Common myeloid progenitor, CD34-positive (primary cell): ENCODE measurements at regions not wholly inside any gene's neighbourhood (a gene's known extent, or its start where the extent isn't known, plus 50 kb on each side); places are given as distances from the start of the nearest gene placed in this dataset.

Experiments used
- CTCF ChIA-PET: fragments of 350-600 bp; sonication (Branson Sonifier 250); formaldehyde crosslinking; loops from one replicate; lab custom pipeline; 2021; ENCODE audit warnings: antibody characterized with exemption; lab: Charles Lee
- POLR2A ChIA-PET: fragments of 350-600 bp; sonication (Branson Sonifier 250); formaldehyde crosslinking; loops from one replicate; lab custom pipeline; 2021; ENCODE audit warnings: antibody characterized with exemption; lab: Charles Lee
- DNase-seq, 3 donors: peaks; one replicate each; pipeline versions ENCODE4 v3.0.0 to v3.0.0-alpha.2; 2013
- H3K27ac ChIP-seq, 2 experiments: 1 replicate in 1 of 2; 2 replicates in 1 of 2; pipeline ENCODE4 v1.7.0; 2013; ENCODE audit warnings: inconsistent platforms in 2 of 2, low read length in 2 of 2, mild to moderate bottlenecking in 2 of 2, low read depth in 1 of 2, moderate library complexity in 1 of 2; ENCODE audit not compliant: severe bottlenecking in 2 of 2, insufficient read depth in 1 of 2, poor library complexity in 1 of 2
- H3K27me3 ChIP-seq, 5 experiments: replicated peaks in 2 of 5; 1 replicate in 3 of 5; 2 replicates in 2 of 5; pipeline versions ENCODE4 v1.6.1 to v1.7.0; 2013; ENCODE audit warnings: low read length in 4 of 5, mild to moderate bottlenecking in 2 of 5, moderate library complexity in 2 of 5, inconsistent platforms in 1 of 5; ENCODE audit not compliant: insufficient read depth in 5 of 5, control insufficient read depth in 4 of 5
- H3K36me3 ChIP-seq, 4 experiments: 1 replicate in 2 of 4; 2 replicates in 2 of 4; pipeline versions ENCODE4 v1.6.1 to v1.7.0; 2013; ENCODE audit warnings: low read length in 3 of 4, control low read depth in 1 of 4, mild to moderate bottlenecking in 1 of 4; ENCODE audit not compliant: control insufficient read depth in 4 of 4, insufficient read depth in 4 of 4
- H3K4me1 ChIP-seq, 4 experiments: 1 replicate in 3 of 4; 2 replicates in 1 of 4; pipeline versions ENCODE4 v1.6.1 to v1.7.1; 2013; ENCODE audit warnings: low read length in 3 of 4, mild to moderate bottlenecking in 3 of 4, control low read depth in 1 of 4, inconsistent platforms in 1 of 4, moderate library complexity in 1 of 4; ENCODE audit not compliant: control insufficient read depth in 4 of 4, insufficient read depth in 4 of 4; ENCODE audit errors: control extremely low read depth in 1 of 4
- H3K4me3 ChIP-seq, 7 experiments: 1 replicate in 4 of 7; 2 replicates in 3 of 7; pipeline versions ENCODE4 v1.5.1 to v1.7.0; 2013; ENCODE audit warnings: mild to moderate bottlenecking in 7 of 7, low read length in 6 of 7, moderate library complexity in 6 of 7, inconsistent platforms in 2 of 7, low read depth in 2 of 7, control low read depth in 1 of 7; ENCODE audit not compliant: insufficient read depth in 4 of 7, control insufficient read depth in 1 of 7; ENCODE audit errors: extremely low read depth in 1 of 7
- H3K9me3 ChIP-seq, 5 experiments: 1 replicate in 4 of 5; 2 replicates in 1 of 5; pipeline versions ENCODE4 v1.6.1 to v1.7.1; 2013; ENCODE audit warnings: low read length in 4 of 5, mild to moderate bottlenecking in 2 of 5, inconsistent platforms in 1 of 5, low read depth in 1 of 5, moderate library complexity in 1 of 5; ENCODE audit not compliant: control insufficient read depth in 4 of 5, insufficient read depth in 2 of 5; ENCODE audit errors: control extremely low read depth in 1 of 5
- WGBS: methylation state at CpG from one replicate; pipeline ENCODE4 v1.1.5; 2013; ENCODE audit not compliant: insufficient coverage; 5-methylcytosine and 5-hydroxymethylcytosine counted together

DNA sequence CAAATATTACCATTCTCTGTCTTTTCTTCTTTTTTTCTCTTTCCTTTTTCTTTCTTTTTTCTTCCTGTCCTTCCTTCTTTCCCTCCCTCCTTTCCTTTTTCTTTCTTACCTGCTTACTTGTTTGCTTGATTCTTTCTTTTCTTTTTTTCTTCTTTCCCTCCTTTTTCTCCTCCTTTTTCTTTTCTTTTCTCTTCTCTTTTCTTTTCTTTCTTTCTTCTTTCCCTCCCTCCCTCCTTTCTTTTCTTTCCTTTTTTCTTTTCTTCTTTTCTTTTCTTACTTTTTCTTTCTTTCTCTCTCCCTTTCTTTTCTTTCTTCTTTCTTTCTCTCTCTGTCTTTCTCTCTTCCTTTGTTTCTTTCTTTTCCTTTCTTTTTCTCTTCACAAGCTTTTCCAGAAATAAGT is 697.4 kb upstream of the ADGRL3 start:
- H3K27me3 ChIP-seq, result no peaks in the 10 kb centered on the region
- H3K4me3 ChIP-seq, result no peak overlapping the region
- no peaks in the 10 kb centered on the region for H3K4me1 ChIP-seq
- ChIA-PET CTCF (no interaction called here), POLR2A (no interaction called here)
- no peak for DNase-seq
- H3K9me3 ChIP-seq, result peaks cover 0 to 2% (median 0%) of the 10 kb centered on the region in 5 experiments
- H3K27ac ChIP-seq, result no peak overlapping the region
- H3K36me3 ChIP-seq, result no peaks in the 10 kb centered on the region

DNA sequence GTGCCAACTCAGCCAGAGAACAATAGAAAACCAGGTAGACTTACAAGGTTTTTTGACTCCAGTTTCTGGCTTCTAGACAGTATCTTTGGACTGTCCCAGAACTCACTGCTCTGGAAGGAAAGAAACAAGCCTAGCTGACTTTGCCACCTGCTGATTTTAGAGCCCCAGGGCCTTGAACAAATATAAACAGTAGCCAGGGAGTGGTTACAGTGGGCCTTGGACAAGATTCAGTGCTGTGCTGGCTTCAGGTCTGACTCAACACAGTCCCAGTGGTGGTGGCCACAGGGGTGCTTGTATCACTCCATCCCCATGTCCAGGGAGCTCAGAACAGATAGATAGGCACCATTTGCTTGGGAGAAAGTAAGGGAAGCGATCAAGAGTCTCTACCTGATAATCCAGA is 694.1 kb upstream of the ADGRL3 start:
- 83% methylated on average over 1 of the region's 1 CpG for WGBS
- Histone ChIP-seq H3K4me1 (no peaks in the 10 kb centered on the region), H3K4me3 (no peak overlapping the region), H3K27ac (no peak overlapping the region), H3K36me3 (no peaks in the 10 kb centered on the region), H3K9me3 (peaks cover 0 to 2% (median 0%) of the 10 kb centered on the region in 5 experiments), H3K27me3 (no peaks in the 10 kb centered on the region)
- no peak for DNase-seq
- POLR2A ChIA-PET, result no interaction called here
- CTCF ChIA-PET, result no interaction called here

DNA sequence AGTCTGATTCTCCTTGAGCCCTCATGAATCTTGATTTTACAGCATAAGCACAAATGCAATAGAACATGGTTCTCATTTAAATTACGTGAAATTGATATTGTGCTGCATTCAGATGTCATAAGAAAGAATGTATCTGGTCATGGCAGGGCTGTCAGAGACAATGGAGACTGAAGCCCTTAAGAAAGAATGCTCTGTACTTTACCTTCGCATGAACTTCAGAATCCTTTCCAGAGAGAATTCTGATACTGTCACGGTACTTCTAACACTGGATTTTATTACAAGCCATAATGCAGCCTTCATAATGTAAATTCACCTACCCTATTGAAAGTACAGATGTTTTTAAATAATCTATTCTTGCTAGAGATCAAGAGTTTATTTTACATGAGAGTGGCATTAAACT is 677.9 kb upstream of the ADGRL3 start:
- POLR2A ChIA-PET, result no interaction called here

DNA sequence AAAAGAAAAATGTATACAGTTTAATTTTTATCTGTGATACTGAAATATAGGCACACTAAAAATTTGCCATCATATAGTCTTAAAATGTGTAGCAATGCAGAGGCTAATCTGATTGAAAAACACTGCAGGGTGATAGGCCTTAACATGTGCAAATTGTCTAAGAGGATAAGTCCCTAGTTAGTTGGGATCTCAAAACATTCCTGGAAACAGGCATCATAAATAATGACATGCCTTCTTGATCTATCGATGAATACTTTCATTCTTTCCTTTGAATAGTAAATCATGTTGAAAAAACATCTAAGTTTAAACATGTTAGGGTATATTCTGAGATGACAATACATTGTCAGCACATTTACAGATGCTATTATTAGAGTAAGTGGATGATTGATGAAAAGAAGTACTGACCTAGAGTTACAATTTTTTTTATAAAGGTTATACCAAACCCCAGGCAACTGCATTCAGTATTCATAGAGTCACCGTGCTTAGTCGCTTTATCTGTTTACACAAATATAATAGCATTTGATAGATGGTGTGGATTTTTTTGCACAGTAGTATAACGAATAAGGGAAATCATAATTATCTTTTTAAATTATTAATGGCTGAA is 668.2 kb upstream of the ADGRL3 start:
- CTCF ChIA-PET, result no interaction called here
- WGBS, result no CpG with 5 or more reads among the region's 4 CpGs

More for the DNA sequence above, 677.9 kb upstream of the ADGRL3 start:
- no peaks in the 10 kb centered on the region for H3K27me3 ChIP-seq
- no peaks in the 10 kb centered on the region for H3K36me3 ChIP-seq
- CTCF ChIA-PET, result no interaction called here
- no peaks in the 10 kb centered on the region for H3K4me1 ChIP-seq
- H3K9me3 ChIP-seq, result no peaks in the 10 kb centered on the region
- H3K4me3 ChIP-seq, result no peak overlapping the region
- H3K27ac ChIP-seq, result no peak overlapping the region
- DNase-seq, result no peak
- 90% methylated on average over 2 of the region's 3 CpGs for WGBS

DNA sequence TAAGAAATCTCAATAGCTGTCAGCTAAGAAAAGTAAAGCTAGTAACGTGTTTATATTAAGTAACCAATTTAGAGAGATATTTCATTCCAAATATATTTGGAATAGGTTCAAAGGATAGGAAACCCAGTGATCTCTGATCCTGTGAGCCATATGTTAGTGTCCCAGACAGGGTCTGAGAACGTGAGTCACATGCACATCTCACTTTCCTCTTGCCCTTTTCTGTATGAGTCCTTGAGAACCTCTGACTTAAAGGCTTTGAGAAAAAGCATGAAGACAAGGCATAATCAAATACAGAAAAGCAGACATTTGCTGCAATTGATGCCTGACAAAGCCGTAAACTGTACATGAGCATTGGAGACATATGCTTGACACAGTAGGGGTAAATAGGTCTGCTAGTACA is 655.1 kb upstream of the ADGRL3 start:
- WGBS, result 94% methylated on average over 2 of the region's 3 CpGs
- Histone ChIP-seq H3K27me3 (no peaks in the 10 kb centered on the region), H3K4me3 (no peak overlapping the region), H3K4me1 (no peaks in the 10 kb centered on the region), H3K27ac (no peak overlapping the region), H3K9me3 (peaks cover 0 to 4% (median 0%) of the 10 kb centered on the region in 5 experiments), H3K36me3 (no peaks in the 10 kb centered on the region)
- ChIA-PET POLR2A (no interaction called here), CTCF (no interaction called here)
- DNase-seq, result no peak

More for the DNA sequence above, 668.2 kb upstream of the ADGRL3 start:
- no peaks in the 10 kb centered on the region for H3K4me1 ChIP-seq
- H3K27me3 ChIP-seq, result no peaks in the 10 kb centered on the region
- POLR2A ChIA-PET, result no interaction called here
- H3K9me3 ChIP-seq, result no peaks in the 10 kb centered on the region
- H3K4me3 ChIP-seq, result no peak overlapping the region
- H3K36me3 ChIP-seq, result no peaks in the 10 kb centered on the region
- DNase-seq, result no peak
- no peak overlapping the region for H3K27ac ChIP-seq

DNA sequence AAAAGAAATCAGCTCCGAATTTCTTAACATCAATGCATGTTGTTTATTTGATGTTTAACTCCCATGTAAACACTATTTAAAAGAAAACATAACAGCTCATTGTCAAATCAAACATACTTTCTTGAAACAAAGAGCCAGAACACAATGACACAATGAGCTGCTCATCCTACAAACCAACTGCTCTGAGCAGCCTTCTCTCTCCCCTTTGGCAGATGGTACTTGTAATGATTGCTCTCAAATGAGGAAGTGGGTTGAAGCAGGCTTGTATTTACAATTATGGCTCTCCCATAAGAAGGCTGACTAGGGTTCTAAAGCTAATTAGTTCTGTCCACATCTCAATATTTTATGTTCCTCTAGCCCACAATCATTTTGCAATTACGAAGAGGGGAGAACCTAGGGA is 637.8 kb upstream of the ADGRL3 start:
- Histone ChIP-seq H3K9me3 (no peaks in the 10 kb centered on the region), H3K27ac (no peak overlapping the region), H3K27me3 (no peaks in the 10 kb centered on the region), H3K4me1 (no peaks in the 10 kb centered on the region), H3K4me3 (no peak overlapping the region), H3K36me3 (no peaks in the 10 kb centered on the region)
- WGBS, result no CpG with 5 or more reads among the region's 2 CpGs
- CTCF ChIA-PET, result no interaction called here
- no peak for DNase-seq
- POLR2A ChIA-PET, result no interaction called here

DNA sequence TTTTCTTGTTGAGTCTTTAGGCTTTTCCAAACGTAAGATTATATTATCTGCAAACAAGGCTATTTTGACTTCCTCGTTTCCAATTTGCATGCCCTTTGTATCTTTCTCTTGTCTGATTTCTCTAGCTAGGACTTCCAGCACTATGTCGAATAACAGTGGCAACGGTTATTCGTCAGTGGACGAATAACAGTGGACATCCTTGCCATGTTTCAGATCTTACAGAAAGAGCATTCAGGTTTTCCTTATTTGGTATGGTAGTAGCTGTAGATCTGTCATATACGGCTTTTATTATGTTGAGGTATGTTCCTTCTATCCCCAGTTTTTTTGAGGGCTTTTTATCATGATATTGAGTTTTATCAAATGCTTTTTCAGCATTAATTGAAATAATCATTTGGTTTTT is 634.6 kb upstream of the ADGRL3 start:
- 86% methylated on average over 2 of the region's 7 CpGs for WGBS
- ChIA-PET POLR2A (no interaction called here), CTCF (no interaction called here)
- Histone ChIP-seq H3K27me3 (no peaks in the 10 kb centered on the region), H3K27ac (no peak overlapping the region), H3K4me1 (no peaks in the 10 kb centered on the region), H3K4me3 (no peak overlapping the region), H3K9me3 (peaks cover 0 to 4% (median 0%) of the 10 kb centered on the region in 5 experiments), H3K36me3 (no peaks in the 10 kb centered on the region)
- DNase-seq, result no peak
